Type B pancreatic cell (in vitro differentiated cells): ENCODE measurements at regions not wholly inside any gene's neighbourhood (a gene's known extent, or its start where the extent isn't known, plus 50 kb on each side); places are given as distances from the start of the nearest gene placed in this dataset.

Source experiments
- DNase-seq: peaks from one replicate; pipeline ENCODE4 v3.0.0; 2021; ENCODE audit warnings: mixed read lengths; ENCODE audit not compliant: unreplicated experiment; ENCODE audit errors: extremely low spot score
- H3K27ac Mint-ChIP-seq: 2 replicates; pipeline ENCODE4 v1.8.0; 2021; ENCODE audit warnings: mild to moderate bottlenecking, mixed read lengths
- H3K27me3 Mint-ChIP-seq: 2 replicates; pipeline ENCODE4 v1.8.0; 2021; ENCODE audit warnings: mixed read lengths
- H3K36me3 Mint-ChIP-seq: 2 replicates; pipeline ENCODE4 v1.8.0; 2021; ENCODE audit warnings: mixed read lengths
- H3K4me1 Mint-ChIP-seq: one replicate; pipeline ENCODE4 v1.8.0; 2021; ENCODE audit warnings: mixed read lengths; ENCODE audit not compliant: unreplicated experiment
- H3K4me3 Mint-ChIP-seq: 2 replicates; pipeline ENCODE4 v1.8.0; 2021; ENCODE audit warnings: mild to moderate bottlenecking, mixed read lengths
- H3K9me3 Mint-ChIP-seq: 2 replicates; pipeline ENCODE4 v1.8.0; 2021; ENCODE audit warnings: mixed read lengths
- TF ChIP-seq, protein P1 (sequence below): fragments of 200-600 bp; sonication (generic); conservative IDR thresholded peaks from 2 replicates; pipeline ENCODE4 v1.5.0; 2021; ENCODE audit warnings: antibody characterized with exemption, mild to moderate bottlenecking

DNA sequence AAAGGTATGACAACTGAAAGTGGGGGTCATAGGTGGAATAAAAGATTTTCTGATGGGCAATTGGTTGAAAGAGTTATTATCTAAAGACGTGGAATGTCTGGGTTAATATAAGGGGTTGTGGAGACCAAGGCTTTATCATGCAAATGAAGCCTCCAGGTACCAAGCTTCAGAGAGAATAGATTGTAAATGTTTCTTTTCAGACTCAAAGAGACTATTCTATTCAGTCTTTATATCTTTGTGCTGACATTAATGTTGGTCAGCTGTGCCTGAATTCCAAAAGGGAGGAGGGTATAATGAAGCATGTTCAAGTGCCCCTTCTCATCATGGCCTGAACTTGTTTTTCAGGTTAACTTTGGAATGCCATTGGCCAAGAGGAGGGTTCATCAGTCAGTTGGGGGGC is 145.3 kb downstream of the SETD4 start:
- Mint-ChIP-seq H3K4me1 (no peaks in the 10 kb centered on the region), H3K36me3 (no peaks in the 10 kb centered on the region), H3K27ac (no peak overlapping the region), H3K4me3 (no peak overlapping the region), H3K27me3 (no peaks in the 10 kb centered on the region), H3K9me3 (no peaks in the 10 kb centered on the region)
- TF ChIP-seq, protein P1, sequence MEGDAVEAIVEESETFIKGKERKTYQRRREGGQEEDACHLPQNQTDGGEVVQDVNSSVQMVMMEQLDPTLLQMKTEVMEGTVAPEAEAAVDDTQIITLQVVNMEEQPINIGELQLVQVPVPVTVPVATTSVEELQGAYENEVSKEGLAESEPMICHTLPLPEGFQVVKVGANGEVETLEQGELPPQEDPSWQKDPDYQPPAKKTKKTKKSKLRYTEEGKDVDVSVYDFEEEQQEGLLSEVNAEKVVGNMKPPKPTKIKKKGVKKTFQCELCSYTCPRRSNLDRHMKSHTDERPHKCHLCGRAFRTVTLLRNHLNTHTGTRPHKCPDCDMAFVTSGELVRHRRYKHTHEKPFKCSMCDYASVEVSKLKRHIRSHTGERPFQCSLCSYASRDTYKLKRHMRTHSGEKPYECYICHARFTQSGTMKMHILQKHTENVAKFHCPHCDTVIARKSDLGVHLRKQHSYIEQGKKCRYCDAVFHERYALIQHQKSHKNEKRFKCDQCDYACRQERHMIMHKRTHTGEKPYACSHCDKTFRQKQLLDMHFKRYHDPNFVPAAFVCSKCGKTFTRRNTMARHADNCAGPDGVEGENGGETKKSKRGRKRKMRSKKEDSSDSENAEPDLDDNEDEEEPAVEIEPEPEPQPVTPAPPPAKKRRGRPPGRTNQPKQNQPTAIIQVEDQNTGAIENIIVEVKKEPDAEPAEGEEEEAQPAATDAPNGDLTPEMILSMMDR, result no peak
- DNase-seq, result no peak

DNA sequence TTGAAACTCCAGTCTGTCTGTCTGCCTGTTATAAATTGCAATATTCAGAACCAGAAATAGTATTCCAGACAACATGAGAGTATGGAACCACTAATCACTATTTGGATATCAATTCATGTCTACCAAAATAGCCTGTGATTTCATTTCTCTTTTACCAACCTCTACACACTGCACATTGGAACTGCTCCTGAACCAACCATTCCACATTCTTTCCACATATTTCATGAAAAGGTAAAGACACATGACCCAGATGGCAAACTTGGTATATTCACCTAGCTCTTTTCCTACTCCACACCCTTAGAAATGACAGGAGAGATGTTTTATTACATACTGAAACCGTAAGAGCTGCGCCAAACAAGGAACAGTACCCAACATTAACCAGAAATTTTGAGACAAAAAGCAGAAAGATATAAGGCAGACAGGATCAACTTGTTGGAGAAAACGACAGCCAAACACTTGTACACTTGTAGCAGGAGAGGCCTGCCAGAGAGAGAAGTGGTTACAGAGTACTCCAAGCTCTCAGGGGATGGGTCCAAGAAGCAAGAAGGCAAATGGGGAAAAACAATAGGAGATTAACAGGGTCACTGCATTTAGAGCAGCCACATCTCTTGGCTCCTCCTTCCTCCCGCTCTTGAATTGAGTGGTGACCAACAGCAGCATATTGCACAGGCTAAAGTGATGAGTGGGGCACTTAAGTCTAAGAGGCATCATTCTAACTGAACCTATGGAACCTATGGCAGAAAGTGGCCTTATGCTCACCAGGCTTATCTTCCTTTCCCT is 148.7 kb downstream of the SETD4 start:
- H3K4me3 Mint-ChIP-seq, result peak overlapping the region; percentile 3
- DNase-seq, result no peak
- no peaks in the 10 kb centered on the region for H3K4me1 Mint-ChIP-seq
- no peaks in the 10 kb centered on the region for H3K27me3 Mint-ChIP-seq
- peak overlapping the region; percentile 23 for H3K27ac Mint-ChIP-seq
- TF ChIP-seq, protein P1, result no peak
- H3K9me3 Mint-ChIP-seq, result no peaks in the 10 kb centered on the region
- no peaks in the 10 kb centered on the region for H3K36me3 Mint-ChIP-seq

DNA sequence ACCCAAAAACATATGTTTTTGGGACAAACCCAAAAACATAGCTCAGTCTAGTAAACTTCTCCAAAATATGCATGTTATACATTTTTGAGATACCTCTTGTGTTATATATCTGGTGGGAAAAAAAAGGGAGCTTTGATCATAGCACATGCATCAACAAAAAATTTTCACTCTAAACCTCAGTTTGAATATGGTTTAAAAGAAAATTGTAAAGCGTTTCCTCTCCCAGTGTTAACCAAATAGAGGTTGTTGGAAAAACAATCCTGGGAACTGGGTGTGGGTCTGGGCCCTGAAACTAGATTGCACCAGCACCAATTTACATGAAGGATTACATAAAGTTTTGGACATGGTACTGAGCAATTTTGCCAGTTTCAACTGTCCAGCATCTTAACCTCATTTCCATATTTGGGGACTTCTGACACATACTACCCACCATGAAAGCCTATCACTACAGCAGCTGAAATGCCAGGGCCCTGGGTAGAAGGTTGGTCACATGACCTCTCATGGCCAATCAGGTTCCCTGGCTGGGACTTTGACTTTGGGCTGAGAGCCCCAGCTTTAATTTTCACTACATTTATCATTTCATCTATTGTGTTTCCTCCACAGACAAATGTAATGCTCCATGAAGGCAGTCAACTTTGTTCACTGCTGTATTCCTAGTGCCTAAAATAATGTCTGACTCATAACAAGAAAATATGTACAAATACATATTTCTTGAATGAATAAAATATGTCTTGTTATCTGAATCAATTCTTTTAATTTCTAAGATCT is 150.7 kb downstream of the SETD4 start:
- DNase-seq, result no peak
- Mint-ChIP-seq H3K9me3 (no peaks in the 10 kb centered on the region), H3K4me3 (no peak overlapping the region), H3K27ac (no peak overlapping the region), H3K36me3 (no peaks in the 10 kb centered on the region), H3K27me3 (peaks cover 4% of the 10 kb centered on the region), H3K4me1 (no peaks in the 10 kb centered on the region)
- TF ChIP-seq, protein P1, result no peak

DNA sequence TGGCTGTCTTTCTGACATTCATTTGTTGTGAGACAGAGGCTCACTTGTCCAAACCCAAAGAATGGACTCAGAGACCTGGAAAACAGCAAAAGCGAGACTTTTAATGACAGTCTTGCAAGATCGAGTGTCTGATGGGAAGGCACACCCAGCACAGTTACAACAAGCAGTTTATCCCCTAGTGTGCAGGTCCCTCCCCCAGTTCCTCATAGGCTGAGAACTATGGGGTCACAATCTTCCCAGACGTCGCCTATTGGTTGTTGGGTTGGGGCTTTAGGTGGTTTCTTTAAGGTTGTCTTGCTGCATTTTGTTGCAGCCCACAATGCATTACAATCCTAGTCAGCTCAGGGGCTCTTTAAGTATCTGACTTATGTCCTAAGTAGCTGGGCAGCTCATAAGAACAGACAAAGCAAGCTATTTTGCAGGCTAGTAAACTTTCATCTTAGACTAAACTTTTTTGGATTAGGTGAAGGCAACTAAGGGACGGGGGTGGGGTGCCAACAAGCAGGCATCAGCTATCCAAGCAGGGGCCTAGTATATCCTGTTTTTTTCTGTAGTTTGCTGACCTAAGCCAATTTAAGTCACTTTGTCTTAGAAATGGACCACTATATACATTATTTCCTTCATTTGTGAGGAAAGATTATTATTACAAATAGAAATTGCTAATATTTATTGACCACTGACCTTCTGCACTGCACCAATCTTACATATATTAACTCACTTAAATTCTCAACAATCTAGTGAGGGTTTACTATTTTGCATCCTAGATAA is 151.8 kb downstream of the SETD4 start:
- no peaks in the 10 kb centered on the region for H3K36me3 Mint-ChIP-seq
- TF ChIP-seq, protein P1, result no peak
- no peaks in the 10 kb centered on the region for H3K9me3 Mint-ChIP-seq
- peaks cover 8% of the 10 kb centered on the region for H3K27me3 Mint-ChIP-seq
- no peak for DNase-seq
- no peak overlapping the region for H3K27ac Mint-ChIP-seq
- H3K4me1 Mint-ChIP-seq, result no peaks in the 10 kb centered on the region
- H3K4me3 Mint-ChIP-seq, result no peak overlapping the region

DNA sequence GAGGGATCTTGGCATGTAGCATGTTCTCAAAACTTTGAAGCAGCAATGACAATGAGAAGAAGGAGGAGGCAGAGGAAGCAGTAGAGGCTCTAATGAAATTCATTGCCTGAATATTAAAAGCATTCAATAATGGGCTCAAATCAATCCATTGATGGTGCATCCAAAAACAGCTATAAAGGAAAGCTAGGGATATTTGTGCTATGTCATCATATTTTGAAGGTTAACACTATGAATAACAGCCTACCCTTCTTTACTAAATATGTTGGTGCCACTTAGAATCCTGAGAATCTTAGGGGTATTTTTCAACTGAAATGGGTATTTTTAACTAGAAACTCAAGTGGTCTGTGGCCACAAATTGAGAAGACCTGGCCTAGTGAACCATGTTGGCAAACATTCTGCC is 153.7 kb downstream of the SETD4 start:
- H3K4me3 Mint-ChIP-seq, result no peak overlapping the region

More for the DNA sequence above, 153.7 kb downstream of the SETD4 start:
- no peak overlapping the region for H3K27ac Mint-ChIP-seq
- DNase-seq, result no peak
- peaks cover 13% of the 10 kb centered on the region for H3K27me3 Mint-ChIP-seq
- TF ChIP-seq, protein P1, result no peak
- no peaks in the 10 kb centered on the region for H3K9me3 Mint-ChIP-seq
- H3K36me3 Mint-ChIP-seq, result no peaks in the 10 kb centered on the region
- no peaks in the 10 kb centered on the region for H3K4me1 Mint-ChIP-seq
